NB4 (cell line): ENCODE measurements at regions not wholly inside any gene's neighbourhood (a gene's known extent, or its start where the extent isn't known, plus 50 kb on each side); places are given as distances from the start of the nearest gene placed in this dataset.

ENCODE experiments used
- DNase-seq: peaks from one replicate; pipeline ENCODE4 v3.0.0; 2010; ENCODE audit warnings: low read depth
- H3K4me3 ChIP-seq: one replicate; pipeline ENCODE4 v1.5.1; 2011; ENCODE audit warnings: mild to moderate bottlenecking, low read depth, low read length, moderate library complexity
- CTCF ChIP-seq: IDR thresholded peaks from one replicate; pipeline ENCODE4 v1.5.1; 2012; ENCODE audit warnings: low read depth, low read length
- MAX ChIP-seq: IDR thresholded peaks from 2 replicates; pipeline ENCODE4 v1.6.1; 2011; ENCODE audit warnings: low read depth, low read length
- MYC ChIP-seq: IDR thresholded peaks from 2 replicates; pipeline ENCODE4 v1.6.1; 2011; ENCODE audit warnings: low read depth, low read length
- POLR2A ChIP-seq: IDR thresholded peaks from 2 replicates; pipeline ENCODE4 v1.6.1; 2011; ENCODE audit warnings: mild to moderate bottlenecking; ENCODE audit not compliant: insufficient read length; ENCODE audit errors: extremely low read depth

GRCh38 chr16:61547626-61548025 lies 488.6 kb downstream of the CDH8 start:
- H3K4me3 ChIP-seq, result no peak overlapping the region
- no peak for TF ChIP-seq MYC
- no peak for TF ChIP-seq POLR2A
- no peak for TF ChIP-seq MAX
- TF ChIP-seq CTCF, result no peak
- no peak for DNase-seq

GRCh38 chr16:61544165-61544564 lies 492.1 kb downstream of the CDH8 start:
- DNase-seq, result no peak
- no peak for TF ChIP-seq POLR2A
- TF ChIP-seq CTCF, result no peak
- TF ChIP-seq MYC, result no peak
- no peak for TF ChIP-seq MAX
- no peak overlapping the region for H3K4me3 ChIP-seq

- no peak for TF ChIP-seq MAX
- TF ChIP-seq CTCF, result no peak
- TF ChIP-seq POLR2A, result no peak
- no peak for TF ChIP-seq MYC
- no peak overlapping the region for H3K4me3 ChIP-seq
- no peak for DNase-seq
These were observed 496.0 kb downstream of the CDH8 start for GRCh38 chr16:61540216-61540615.

GRCh38 chr16:61530697-61531096 lies 505.5 kb downstream of the CDH8 start:
- TF ChIP-seq MYC (no peak), MAX (no peak), POLR2A (no peak), CTCF (no peak)
- no peak for DNase-seq
- no peak overlapping the region for H3K4me3 ChIP-seq

- DNase-seq, result no peak
- no peak for TF ChIP-seq MYC
- TF ChIP-seq MAX, result no peak
- TF ChIP-seq POLR2A, result no peak
- no peak for TF ChIP-seq CTCF
- H3K4me3 ChIP-seq, result no peak overlapping the region
These were observed 535.4 kb downstream of the CDH8 start for GRCh38 chr16:61500851-61501250.

GRCh38 chr16:61480250-61480649 lies 556.0 kb downstream of the CDH8 start:
- no peak overlapping the region for H3K4me3 ChIP-seq
- no peak for DNase-seq
- TF ChIP-seq POLR2A (no peak), MYC (no peak), MAX (no peak), CTCF (no peak)
